ENCODE measurements at regions not wholly inside any gene's neighbourhood (a gene's known extent, or its start where the extent isn't known, plus 50 kb on each side); places are given as distances from the start of the nearest gene placed in this dataset.

- Mint-ChIP-seq H3K4me3 (no peak overlapping the region), H3K27me3 (ENCODE audit: low read depth) (peaks cover 6% of the 10 kb centered on the region)
- no peak for DNase-seq (ENCODE audit: low spot score)
These were observed 155.3 kb upstream of the KLF4 start for GRCh38 chr9:107644733-107645463.

GRCh38 chr9:107639426-107639825 lies 149.9 kb upstream of the KLF4 start:
- Mint-ChIP-seq H3K9me3 (no peaks in the 10 kb centered on the region), H3K4me1 (ENCODE audit: low read depth) (no peaks in the 10 kb centered on the region), H3K27ac (no peak overlapping the region), H3K36me3 (ENCODE audit: low read depth) (no peaks in the 10 kb centered on the region), H3K4me3 (no peak overlapping the region), H3K27me3 (ENCODE audit: low read depth) (peaks cover 43% of the 10 kb centered on the region)
- no peak for DNase-seq (ENCODE audit: low spot score)

More at GRCh38 chr9:107644733-107645463, 155.3 kb upstream of the KLF4 start:
- no peaks in the 10 kb centered on the region for H3K36me3 Mint-ChIP-seq (ENCODE audit: low read depth)
- no peak overlapping the region for H3K27ac Mint-ChIP-seq
- no peaks in the 10 kb centered on the region for H3K4me1 Mint-ChIP-seq (ENCODE audit: low read depth)
- H3K9me3 Mint-ChIP-seq, result no peaks in the 10 kb centered on the region

- no peaks in the 10 kb centered on the region for H3K4me1 Mint-ChIP-seq (ENCODE audit: low read depth)
- H3K27me3 Mint-ChIP-seq (ENCODE audit: low read depth), result peaks cover 43% of the 10 kb centered on the region
- no peak overlapping the region for H3K27ac Mint-ChIP-seq
- peak overlapping the region; percentile 58 for H3K4me3 Mint-ChIP-seq
- no peak for DNase-seq (ENCODE audit: low spot score)
- H3K9me3 Mint-ChIP-seq, result no peaks in the 10 kb centered on the region
- H3K36me3 Mint-ChIP-seq (ENCODE audit: low read depth), result no peaks in the 10 kb centered on the region
These were observed 149.1 kb upstream of the KLF4 start for GRCh38 chr9:107638521-107639310.

- peak overlapping the region; percentile 58 for H3K4me3 Mint-ChIP-seq
- H3K36me3 Mint-ChIP-seq (ENCODE audit: low read depth), result no peaks in the 10 kb centered on the region
- DNase-seq (ENCODE audit: low spot score), result no peak
- H3K27me3 Mint-ChIP-seq (ENCODE audit: low read depth), result peaks cover 43% of the 10 kb centered on the region
- H3K27ac Mint-ChIP-seq, result no peak overlapping the region
- no peaks in the 10 kb centered on the region for H3K4me1 Mint-ChIP-seq (ENCODE audit: low read depth)
- H3K9me3 Mint-ChIP-seq, result no peaks in the 10 kb centered on the region
These were observed 148.2 kb upstream of the KLF4 start for GRCh38 chr9:107637421-107638420.

- no peaks in the 10 kb centered on the region for H3K4me1 Mint-ChIP-seq (ENCODE audit: low read depth)
- H3K36me3 Mint-ChIP-seq (ENCODE audit: low read depth), result no peaks in the 10 kb centered on the region
- no peak overlapping the region for H3K27ac Mint-ChIP-seq
- DNase-seq (ENCODE audit: low spot score), result no peak
- peak overlapping the region; percentile 27 for H3K4me3 Mint-ChIP-seq
- peaks cover 43% of the 10 kb centered on the region for H3K27me3 Mint-ChIP-seq (ENCODE audit: low read depth)
- H3K9me3 Mint-ChIP-seq, result no peaks in the 10 kb centered on the region
These were observed 147.2 kb upstream of the KLF4 start for GRCh38 chr9:107636571-107637381.

GRCh38 chr9:107635803-107636174 lies 146.2 kb upstream of the KLF4 start:
- peaks cover 43% of the 10 kb centered on the region for H3K27me3 Mint-ChIP-seq (ENCODE audit: low read depth)
- no peaks in the 10 kb centered on the region for H3K4me1 Mint-ChIP-seq (ENCODE audit: low read depth)
- no peak overlapping the region for H3K27ac Mint-ChIP-seq
- H3K9me3 Mint-ChIP-seq, result no peaks in the 10 kb centered on the region
- no peak for DNase-seq (ENCODE audit: low spot score)
- no peak overlapping the region for H3K4me3 Mint-ChIP-seq
- no peaks in the 10 kb centered on the region for H3K36me3 Mint-ChIP-seq (ENCODE audit: low read depth)

GRCh38 chr9:107635101-107635802 lies 145.7 kb upstream of the KLF4 start:
- peaks cover 39% of the 10 kb centered on the region for H3K27me3 Mint-ChIP-seq (ENCODE audit: low read depth)
- no peaks in the 10 kb centered on the region for H3K9me3 Mint-ChIP-seq
- H3K27ac Mint-ChIP-seq, result no peak overlapping the region
- H3K36me3 Mint-ChIP-seq (ENCODE audit: low read depth), result no peaks in the 10 kb centered on the region
- DNase-seq (ENCODE audit: low spot score), result no peak
- no peaks in the 10 kb centered on the region for H3K4me1 Mint-ChIP-seq (ENCODE audit: low read depth)
- no peak overlapping the region for H3K4me3 Mint-ChIP-seq

- H3K4me3 Mint-ChIP-seq, result no peak overlapping the region
- H3K4me1 Mint-ChIP-seq (ENCODE audit: low read depth), result no peaks in the 10 kb centered on the region
These were observed 143.8 kb upstream of the KLF4 start for GRCh38 chr9:107633406-107633805.

GRCh38 chr9:107632661-107633060 lies 143.1 kb upstream of the KLF4 start:
- Mint-ChIP-seq H3K9me3 (no peaks in the 10 kb centered on the region), H3K27me3 (ENCODE audit: low read depth) (peaks cover 17% of the 10 kb centered on the region), H3K36me3 (ENCODE audit: low read depth) (no peaks in the 10 kb centered on the region), H3K4me1 (ENCODE audit: low read depth) (no peaks in the 10 kb centered on the region), H3K27ac (no peak overlapping the region), H3K4me3 (no peak overlapping the region)
- no peak for DNase-seq (ENCODE audit: low spot score)

More at GRCh38 chr9:107633406-107633805, 143.8 kb upstream of the KLF4 start:
- Mint-ChIP-seq H3K36me3 (ENCODE audit: low read depth) (no peaks in the 10 kb centered on the region), H3K9me3 (no peaks in the 10 kb centered on the region), H3K27ac (no peak overlapping the region), H3K27me3 (ENCODE audit: low read depth) (peaks cover 22% of the 10 kb centered on the region)
- DNase-seq (ENCODE audit: low spot score), result no peak

- Mint-ChIP-seq H3K27me3 (ENCODE audit: low read depth) (peaks cover 15% of the 10 kb centered on the region), H3K27ac (no peak overlapping the region)
These were observed 142.6 kb upstream of the KLF4 start for GRCh38 chr9:107632216-107632615.

GRCh38 chr9:107631788-107632187 lies 142.2 kb upstream of the KLF4 start:
- no peaks in the 10 kb centered on the region for H3K36me3 Mint-ChIP-seq (ENCODE audit: low read depth)
- H3K4me1 Mint-ChIP-seq (ENCODE audit: low read depth), result no peaks in the 10 kb centered on the region
- H3K27me3 Mint-ChIP-seq (ENCODE audit: low read depth), result peaks cover 10% of the 10 kb centered on the region
- no peaks in the 10 kb centered on the region for H3K9me3 Mint-ChIP-seq
- H3K27ac Mint-ChIP-seq, result no peak overlapping the region
- no peak for DNase-seq (ENCODE audit: low spot score)
- no peak overlapping the region for H3K4me3 Mint-ChIP-seq

More at GRCh38 chr9:107632216-107632615, 142.6 kb upstream of the KLF4 start:
- Mint-ChIP-seq H3K4me1 (ENCODE audit: low read depth) (no peaks in the 10 kb centered on the region), H3K4me3 (no peak overlapping the region), H3K9me3 (no peaks in the 10 kb centered on the region), H3K36me3 (ENCODE audit: low read depth) (no peaks in the 10 kb centered on the region)
- no peak for DNase-seq (ENCODE audit: low spot score)

GRCh38 chr9:107630156-107630555 lies 140.6 kb upstream of the KLF4 start:
- Mint-ChIP-seq H3K36me3 (ENCODE audit: low read depth) (no peaks in the 10 kb centered on the region), H3K27me3 (ENCODE audit: low read depth) (no peaks in the 10 kb centered on the region), H3K4me3 (no peak overlapping the region), H3K9me3 (no peaks in the 10 kb centered on the region), H3K27ac (no peak overlapping the region), H3K4me1 (ENCODE audit: low read depth) (no peaks in the 10 kb centered on the region)
- no peak for DNase-seq (ENCODE audit: low spot score)

All from T-helper 2 cell treated with Interferon-gamma antibody and Interleukin-4, amounts not matched to agents 5 μg/mL and 100 μg/mL, for 36 hours (primary cell).